WTC11 (cell line): ENCODE measurements at regions not wholly inside any gene's neighbourhood (a gene's known extent, or its start where the extent isn't known, plus 50 kb on each side); places are given as distances from the start of the nearest gene placed in this dataset.

ENCODE experiments used
- ATAC-seq: fragments of 200-7000 bp; cut with Tn5 transposase; 2 replicates; pipeline ENCODE4 v1.10.0; 2021; ENCODE audit warnings: mild to moderate bottlenecking, moderate library complexity
- CTCF ChIA-PET: fragments of 300-600 bp; sonication (Branson Sonifier 250); formaldehyde crosslinking; loops from one replicate; lab custom pipeline; 2021; ENCODE audit warnings: antibody characterized with exemption; lab: Charles Lee
- POLR2A ChIA-PET: fragments of 350-600 bp; sonication (Branson Sonifier 250); formaldehyde crosslinking; loops from one replicate; lab custom pipeline; 2021; ENCODE audit warnings: antibody characterized with exemption; lab: Charles Lee
- DNase-seq: peaks from one replicate; pipeline ENCODE4 v3.0.0; 2021; ENCODE audit warnings: low spot score
- H3K27ac Mint-ChIP-seq: 2 replicates; pipeline ENCODE4 v1.8.0; 2021; ENCODE audit warnings: mixed read lengths
- H3K27me3 Mint-ChIP-seq: 2 replicates; pipeline ENCODE4 v1.8.0; 2021; ENCODE audit warnings: low read depth, mild to moderate bottlenecking, moderate library complexity, mixed read lengths
- H3K36me3 Mint-ChIP-seq: 2 replicates; pipeline ENCODE4 v1.8.0; 2021; ENCODE audit warnings: mixed read lengths
- H3K4me1 Mint-ChIP-seq: 2 replicates; pipeline ENCODE4 v1.8.0; 2022; ENCODE audit warnings: mixed read lengths
- H3K4me3 Mint-ChIP-seq: 2 replicates; pipeline ENCODE4 v1.8.0; 2021; ENCODE audit warnings: mild to moderate bottlenecking, moderate library complexity, mixed read lengths
- H3K9me3 Mint-ChIP-seq: 2 replicates; pipeline ENCODE4 v1.8.0; 2021; ENCODE audit warnings: mixed read lengths
- CBFB ChIP-seq: sonication (generic); formaldehyde crosslinking; IDR thresholded peaks from 2 replicates; pipeline ENCODE4 v1.8.1; 2022; ENCODE audit warnings: mild to moderate bottlenecking, low read depth, missing genetic modification reagents
- CREB1 ChIP-seq: sonication (generic); formaldehyde crosslinking; IDR thresholded peaks from 2 replicates; pipeline ENCODE4 v1.8.0; 2023; ENCODE audit warnings: mild to moderate bottlenecking, missing genetic modification reagents
- EMX1 ChIP-seq: fragments of 250-450 bp; sonication (Bioruptor Pico); IDR thresholded peaks from 2 replicates; pipeline ENCODE4 v1.8.0; 2021; ENCODE audit warnings: mild to moderate bottlenecking
- MYBL2 ChIP-seq: sonication (generic); formaldehyde crosslinking; IDR thresholded peaks from 2 replicates; pipeline ENCODE4 v1.8.1; 2023; ENCODE audit warnings: mild to moderate bottlenecking, moderate library complexity, missing genetic modification reagents
- NR3C1 ChIP-seq: sonication (generic); formaldehyde crosslinking; conservative IDR thresholded peaks from 2 replicates; pipeline ENCODE4 v1.8.1; 2023; ENCODE audit warnings: low read depth, mild to moderate bottlenecking, missing genetic modification reagents
- SMAD4 ChIP-seq: sonication (generic); formaldehyde crosslinking; IDR thresholded peaks from 2 replicates; pipeline ENCODE4 v1.8.0; 2022; ENCODE audit warnings: mild to moderate bottlenecking, missing genetic modification reagents
- ZNF219 ChIP-seq: sonication (generic); formaldehyde crosslinking; IDR thresholded peaks from 2 replicates; pipeline ENCODE4 v1.8.0; 2023; ENCODE audit warnings: missing genetic modification reagents, mild to moderate bottlenecking, borderline replicate concordance
- TF ChIP-seq, protein P1 (sequence below): fragments of 250-450 bp; sonication (Bioruptor Pico); IDR thresholded peaks from 2 replicates; pipeline ENCODE4 v1.9.0; 2021; ENCODE audit warnings: moderate library complexity, mild to moderate bottlenecking, inconsistent platforms, borderline replicate concordance
- TF ChIP-seq, protein P2 (sequence below): fragments of 250-450 bp; sonication (Bioruptor Pico); IDR thresholded peaks from 2 replicates; pipeline ENCODE4 v2.1.2; 2022; ENCODE audit warnings: mild to moderate bottlenecking, moderate library complexity
- TF ChIP-seq, protein P3 (sequence below): sonication (generic); formaldehyde crosslinking; IDR thresholded peaks from 2 replicates; pipeline ENCODE4 v1.8.1; 2022; ENCODE audit warnings: mild to moderate bottlenecking, missing genetic modification reagents, moderate library complexity, borderline replicate concordance
- TF ChIP-seq, protein P4 (sequence below): sonication (generic); formaldehyde crosslinking; IDR thresholded peaks from 2 replicates; pipeline ENCODE4 v1.8.0; 2022; ENCODE audit warnings: missing genetic modification reagents
- TF ChIP-seq, protein P5 (sequence below): sonication (generic); formaldehyde crosslinking; IDR thresholded peaks from 2 replicates; pipeline ENCODE4 v1.8.1; 2022; ENCODE audit warnings: low read depth, mild to moderate bottlenecking, moderate library complexity, missing genetic modification reagents, borderline replicate concordance
- TF ChIP-seq, protein P6 (sequence below): sonication (generic); formaldehyde crosslinking; IDR thresholded peaks from 2 replicates; pipeline ENCODE4 v1.8.0; 2022; ENCODE audit warnings: mild to moderate bottlenecking, missing genetic modification reagents

DNA sequence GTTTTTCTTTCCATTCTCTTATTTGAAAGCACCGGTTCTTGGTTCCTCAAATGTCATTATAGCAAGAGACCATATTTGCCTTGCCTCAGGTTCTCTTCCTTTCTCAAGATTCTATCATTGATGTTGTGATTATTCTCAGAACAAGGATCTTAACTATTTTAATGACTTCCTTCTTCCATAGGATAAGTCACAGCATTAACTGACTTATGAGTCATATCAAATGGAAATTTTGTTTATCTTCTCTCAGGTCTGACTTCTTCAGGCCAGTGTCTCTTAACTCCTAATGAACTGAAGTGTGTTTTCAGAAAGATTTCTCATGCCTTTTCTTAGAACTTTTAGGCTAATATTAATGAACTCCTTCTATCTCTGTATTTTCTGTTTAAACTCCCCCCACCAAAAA, 794.6 kb upstream of the LRRN3 start:
- Mint-ChIP-seq H3K9me3 (peaks cover 6% of the 10 kb centered on the region), H3K4me1 (peaks cover 5% of the 10 kb centered on the region), H3K36me3 (peaks cover 5% of the 10 kb centered on the region; the same call in 1 of the 2 replicates), H3K4me3 (no peak overlapping the region), H3K27ac (no peak overlapping the region), H3K27me3 (no peaks in the 10 kb centered on the region)
- DNase-seq = no peak
- TF ChIP-seq, protein P1, sequence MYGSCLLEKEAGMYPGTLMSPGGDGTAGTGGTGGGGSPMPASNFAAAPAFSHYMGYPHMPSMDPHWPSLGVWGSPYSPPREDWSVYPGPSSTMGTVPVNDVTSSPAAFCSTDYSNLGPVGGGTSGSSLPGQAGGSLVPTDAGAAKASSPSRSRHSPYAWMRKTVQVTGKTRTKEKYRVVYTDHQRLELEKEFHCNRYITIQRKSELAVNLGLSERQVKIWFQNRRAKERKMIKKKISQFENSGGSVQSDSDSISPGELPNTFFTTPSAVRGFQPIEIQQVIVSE = no peak
- TF ChIP-seq, protein P2, sequence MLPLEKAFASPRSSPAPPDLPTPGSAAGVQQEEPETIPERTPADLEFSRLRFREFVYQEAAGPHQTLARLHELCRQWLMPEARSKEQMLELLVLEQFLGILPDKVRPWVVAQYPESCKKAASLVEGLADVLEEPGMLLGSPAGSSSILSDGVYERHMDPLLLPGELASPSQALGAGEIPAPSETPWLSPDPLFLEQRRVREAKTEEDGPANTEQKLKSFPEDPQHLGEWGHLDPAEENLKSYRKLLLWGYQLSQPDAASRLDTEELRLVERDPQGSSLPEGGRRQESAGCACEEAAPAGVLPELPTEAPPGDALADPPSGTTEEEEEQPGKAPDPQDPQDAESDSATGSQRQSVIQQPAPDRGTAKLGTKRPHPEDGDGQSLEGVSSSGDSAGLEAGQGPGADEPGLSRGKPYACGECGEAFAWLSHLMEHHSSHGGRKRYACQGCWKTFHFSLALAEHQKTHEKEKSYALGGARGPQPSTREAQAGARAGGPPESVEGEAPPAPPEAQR (CRISPR knock-in tag) = no peak
- TF ChIP-seq ZNF219 = no peak
- TF ChIP-seq MYBL2 (CRISPR knock-in tag) = no peak
- no peak for TF ChIP-seq CREB1
- TF ChIP-seq, protein P3, sequence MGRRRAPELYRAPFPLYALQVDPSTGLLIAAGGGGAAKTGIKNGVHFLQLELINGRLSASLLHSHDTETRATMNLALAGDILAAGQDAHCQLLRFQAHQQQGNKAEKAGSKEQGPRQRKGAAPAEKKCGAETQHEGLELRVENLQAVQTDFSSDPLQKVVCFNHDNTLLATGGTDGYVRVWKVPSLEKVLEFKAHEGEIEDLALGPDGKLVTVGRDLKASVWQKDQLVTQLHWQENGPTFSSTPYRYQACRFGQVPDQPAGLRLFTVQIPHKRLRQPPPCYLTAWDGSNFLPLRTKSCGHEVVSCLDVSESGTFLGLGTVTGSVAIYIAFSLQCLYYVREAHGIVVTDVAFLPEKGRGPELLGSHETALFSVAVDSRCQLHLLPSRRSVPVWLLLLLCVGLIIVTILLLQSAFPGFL (CRISPR knock-in tag) = no peak
- TF ChIP-seq, protein P4, sequence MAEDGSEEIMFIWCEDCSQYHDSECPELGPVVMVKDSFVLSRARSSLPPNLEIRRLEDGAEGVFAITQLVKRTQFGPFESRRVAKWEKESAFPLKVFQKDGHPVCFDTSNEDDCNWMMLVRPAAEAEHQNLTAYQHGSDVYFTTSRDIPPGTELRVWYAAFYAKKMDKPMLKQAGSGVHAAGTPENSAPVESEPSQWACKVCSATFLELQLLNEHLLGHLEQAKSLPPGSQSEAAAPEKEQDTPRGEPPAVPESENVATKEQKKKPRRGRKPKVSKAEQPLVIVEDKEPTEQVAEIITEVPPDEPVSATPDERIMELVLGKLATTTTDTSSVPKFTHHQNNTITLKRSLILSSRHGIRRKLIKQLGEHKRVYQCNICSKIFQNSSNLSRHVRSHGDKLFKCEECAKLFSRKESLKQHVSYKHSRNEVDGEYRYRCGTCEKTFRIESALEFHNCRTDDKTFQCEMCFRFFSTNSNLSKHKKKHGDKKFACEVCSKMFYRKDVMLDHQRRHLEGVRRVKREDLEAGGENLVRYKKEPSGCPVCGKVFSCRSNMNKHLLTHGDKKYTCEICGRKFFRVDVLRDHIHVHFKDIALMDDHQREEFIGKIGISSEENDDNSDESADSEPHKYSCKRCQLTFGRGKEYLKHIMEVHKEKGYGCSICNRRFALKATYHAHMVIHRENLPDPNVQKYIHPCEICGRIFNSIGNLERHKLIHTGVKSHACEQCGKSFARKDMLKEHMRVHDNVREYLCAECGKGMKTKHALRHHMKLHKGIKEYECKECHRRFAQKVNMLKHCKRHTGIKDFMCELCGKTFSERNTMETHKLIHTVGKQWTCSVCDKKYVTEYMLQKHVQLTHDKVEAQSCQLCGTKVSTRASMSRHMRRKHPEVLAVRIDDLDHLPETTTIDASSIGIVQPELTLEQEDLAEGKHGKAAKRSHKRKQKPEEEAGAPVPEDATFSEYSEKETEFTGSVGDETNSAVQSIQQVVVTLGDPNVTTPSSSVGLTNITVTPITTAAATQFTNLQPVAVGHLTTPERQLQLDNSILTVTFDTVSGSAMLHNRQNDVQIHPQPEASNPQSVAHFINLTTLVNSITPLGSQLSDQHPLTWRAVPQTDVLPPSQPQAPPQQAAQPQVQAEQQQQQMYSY (CRISPR knock-in tag) = no peak
- TF ChIP-seq NR3C1 (CRISPR knock-in tag) = no peak
- no peak for TF ChIP-seq SMAD4 (CRISPR knock-in tag)
- TF ChIP-seq EMX1 (CRISPR knock-in tag) = no peak
- CTCF ChIA-PET = no interaction called here
- no peak for ATAC-seq
- POLR2A ChIA-PET = no interaction called here

DNA sequence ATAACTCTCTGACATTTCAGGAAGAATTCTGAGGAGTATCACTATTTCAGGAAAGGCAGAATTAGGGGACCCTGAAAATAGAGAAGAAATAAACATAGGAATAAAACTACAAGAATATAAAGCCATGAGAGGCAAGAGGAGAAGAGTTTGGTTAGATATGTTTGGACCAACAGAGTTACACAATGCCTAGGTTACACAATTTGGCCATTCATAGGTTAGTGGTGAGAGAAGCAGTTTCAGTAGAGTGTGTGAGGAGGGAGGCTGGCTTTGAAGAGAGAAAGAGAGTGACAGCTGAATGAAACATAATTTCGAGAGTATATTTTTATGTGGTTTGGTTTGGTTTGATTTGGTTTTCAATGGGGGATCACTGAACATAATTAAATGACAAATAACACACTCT, 783.2 kb upstream of the LRRN3 start:
- Mint-ChIP-seq H3K27me3 (no peaks in the 10 kb centered on the region), H3K27ac (no peak overlapping the region), H3K9me3 (peaks cover 45% of the 10 kb centered on the region), H3K4me1 (peaks cover 13% of the 10 kb centered on the region), H3K4me3 (no peak overlapping the region), H3K36me3 (peaks cover 16% of the 10 kb centered on the region)
- ChIA-PET POLR2A (no interaction called here), CTCF (no interaction called here)
- ATAC-seq (no peak), DNase-seq (no peak)
- TF ChIP-seq, protein P5, sequence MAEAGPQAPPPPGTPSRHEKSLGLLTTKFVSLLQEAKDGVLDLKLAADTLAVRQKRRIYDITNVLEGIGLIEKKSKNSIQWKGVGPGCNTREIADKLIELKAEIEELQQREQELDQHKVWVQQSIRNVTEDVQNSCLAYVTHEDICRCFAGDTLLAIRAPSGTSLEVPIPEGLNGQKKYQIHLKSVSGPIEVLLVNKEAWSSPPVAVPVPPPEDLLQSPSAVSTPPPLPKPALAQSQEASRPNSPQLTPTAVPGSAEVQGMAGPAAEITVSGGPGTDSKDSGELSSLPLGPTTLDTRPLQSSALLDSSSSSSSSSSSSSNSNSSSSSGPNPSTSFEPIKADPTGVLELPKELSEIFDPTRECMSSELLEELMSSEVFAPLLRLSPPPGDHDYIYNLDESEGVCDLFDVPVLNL (CRISPR knock-in tag) = no peak
- TF ChIP-seq CBFB (CRISPR knock-in tag) = no peak
- TF ChIP-seq, protein P6, sequence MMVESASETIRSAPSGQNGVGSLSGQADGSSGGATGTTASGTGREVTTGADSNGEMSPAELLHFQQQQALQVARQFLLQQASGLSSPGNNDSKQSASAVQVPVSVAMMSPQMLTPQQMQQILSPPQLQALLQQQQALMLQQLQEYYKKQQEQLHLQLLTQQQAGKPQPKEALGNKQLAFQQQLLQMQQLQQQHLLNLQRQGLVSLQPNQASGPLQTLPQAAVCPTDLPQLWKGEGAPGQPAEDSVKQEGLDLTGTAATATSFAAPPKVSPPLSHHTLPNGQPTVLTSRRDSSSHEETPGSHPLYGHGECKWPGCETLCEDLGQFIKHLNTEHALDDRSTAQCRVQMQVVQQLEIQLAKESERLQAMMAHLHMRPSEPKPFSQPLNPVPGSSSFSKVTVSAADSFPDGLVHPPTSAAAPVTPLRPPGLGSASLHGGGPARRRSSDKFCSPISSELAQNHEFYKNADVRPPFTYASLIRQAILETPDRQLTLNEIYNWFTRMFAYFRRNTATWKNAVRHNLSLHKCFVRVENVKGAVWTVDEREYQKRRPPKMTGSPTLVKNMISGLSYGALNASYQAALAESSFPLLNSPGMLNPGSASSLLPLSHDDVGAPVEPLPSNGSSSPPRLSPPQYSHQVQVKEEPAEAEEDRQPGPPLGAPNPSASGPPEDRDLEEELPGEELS (CRISPR knock-in tag) = no peak
